ENCODE measurements at regions not wholly inside any gene's neighbourhood (a gene's known extent, or its start where the extent isn't known, plus 50 kb on each side); places are given as distances from the start of the nearest gene placed in this dataset.

GRCh38 chr12:75864161-75864560 is 167.4 kb downstream of the PHLDA1 start:
- Histone ChIP-seq H3K36me3 (ENCODE audit: control insufficient read depth in 4 of 4, insufficient read depth in 3 of 4, low read depth in 1 of 4, low read length in 3 of 4) (no peaks in the 10 kb centered on the region), H3K27me3 (ENCODE audit: control insufficient read depth in 4 of 4, insufficient read depth in 4 of 4, low read length in 3 of 4) (no peaks in the 10 kb centered on the region), H3K27ac (ENCODE audit: low read depth in 1 of 2, low read length in 2 of 2) (no peak overlapping the region), H3K4me1 (ENCODE audit: control insufficient read depth in 4 of 4, insufficient read depth in 4 of 4, low read length in 3 of 4) (no peaks in the 10 kb centered on the region), H3K9me3 (ENCODE audit: control insufficient read depth in 4 of 4, low read length in 3 of 4) (no peaks in the 10 kb centered on the region), H3K9ac (ENCODE audit: low read depth in 1 of 2, low read length in 2 of 2) (no peak overlapping the region), H3K4me3 (ENCODE audit: low read depth in 1 of 3, low read length in 3 of 3) (no peak overlapping the region)
- DNase-seq (ENCODE audit: low spot score): no peak
- no peak for TF ChIP-seq CTCF (IDR thresholded peaks at IDR 0.05; ENCODE audit: low read depth, low read length, missing input control)

- Histone ChIP-seq H3K4me1 (ENCODE audit: control insufficient read depth in 4 of 4, insufficient read depth in 4 of 4, low read length in 3 of 4) (no peaks in the 10 kb centered on the region), H3K9ac (ENCODE audit: low read depth in 1 of 2, low read length in 2 of 2) (no peak overlapping the region), H3K27me3 (ENCODE audit: control insufficient read depth in 4 of 4, insufficient read depth in 4 of 4, low read length in 3 of 4) (no peaks in the 10 kb centered on the region), H3K27ac (ENCODE audit: low read depth in 1 of 2, low read length in 2 of 2) (no peak overlapping the region), H3K9me3 (ENCODE audit: control insufficient read depth in 4 of 4, low read length in 3 of 4) (no peaks in the 10 kb centered on the region), H3K36me3 (ENCODE audit: control insufficient read depth in 4 of 4, insufficient read depth in 3 of 4, low read depth in 1 of 4, low read length in 3 of 4) (no peaks in the 10 kb centered on the region), H3K4me3 (ENCODE audit: low read depth in 1 of 3, low read length in 3 of 3) (no peak overlapping the region)
- DNase-seq (ENCODE audit: low spot score): no peak
- no peak for TF ChIP-seq FOXA2 (IDR thresholded peaks at IDR 0.05)
- TF ChIP-seq ATF3 (IDR thresholded peaks at IDR 0.05): no peak
- TF ChIP-seq TAF1 (conservative IDR thresholded peaks at IDR 0.05): no peak
- TF ChIP-seq FOXA1 (IDR thresholded peaks at IDR 0.05): no peak
- TF ChIP-seq SP1 (IDR thresholded peaks at IDR 0.05): no peak
- no peak for TF ChIP-seq HNF4A (conservative IDR thresholded peaks at IDR 0.05)
- TF ChIP-seq RXRA (IDR thresholded peaks at IDR 0.05): no peak
- no peak for TF ChIP-seq RAD21 (IDR thresholded peaks at IDR 0.05)
- no peak for TF ChIP-seq YY1 (IDR thresholded peaks at IDR 0.05)
- 80% methylated on average over 7 of the region's 7 CpGs for WGBS
These were observed 168.0 kb downstream of the PHLDA1 start for GRCh38 chr12:75863533-75863932.

GRCh38 chr12:75862692-75863471 is 168.7 kb downstream of the PHLDA1 start:
- no peaks in the 10 kb centered on the region for H3K4me1 ChIP-seq (ENCODE audit: control insufficient read depth in 4 of 4, insufficient read depth in 4 of 4, low read length in 3 of 4)
- 64% methylated on average over 2 of the region's 2 CpGs for WGBS
- TF ChIP-seq REST (IDR thresholded peaks at IDR 0.05): no peak
- no peak overlapping the region for H3K9ac ChIP-seq (ENCODE audit: low read depth in 1 of 2, low read length in 2 of 2)
- no peaks in the 10 kb centered on the region for H3K36me3 ChIP-seq (ENCODE audit: control insufficient read depth in 4 of 4, insufficient read depth in 3 of 4, low read depth in 1 of 4, low read length in 3 of 4)
- no peak for DNase-seq (ENCODE audit: low spot score)
- no peaks in the 10 kb centered on the region for H3K27me3 ChIP-seq (ENCODE audit: control insufficient read depth in 4 of 4, insufficient read depth in 4 of 4, low read length in 3 of 4)
- no peak overlapping the region for H3K27ac ChIP-seq (ENCODE audit: low read depth in 1 of 2, low read length in 2 of 2)
- no peak overlapping the region for H3K4me3 ChIP-seq (ENCODE audit: low read depth in 1 of 3, low read length in 3 of 3)
- no peaks in the 10 kb centered on the region for H3K9me3 ChIP-seq (ENCODE audit: control insufficient read depth in 4 of 4, low read length in 3 of 4)

All from liver (tissue), 8 donors.